IPS-18a (cell line): ENCODE measurements at regions not wholly inside any gene's neighbourhood (a gene's known extent, or its start where the extent isn't known, plus 50 kb on each side); places are given as distances from the start of the nearest gene placed in this dataset.

Source experiments
- H3K27ac ChIP-seq: one replicate; pipeline ENCODE4 v1.5.1; 2013; ENCODE audit warnings: low read length
- H3K27me3 ChIP-seq: one replicate; pipeline ENCODE4 v1.6.1; 2013; ENCODE audit warnings: mild to moderate bottlenecking, low read length; ENCODE audit not compliant: control insufficient read depth, insufficient read depth
- H3K36me3 ChIP-seq: one replicate; pipeline ENCODE4 v1.6.1; 2013; ENCODE audit warnings: low read depth, low read length; ENCODE audit not compliant: control insufficient read depth
- H3K4me1 ChIP-seq: one replicate; pipeline ENCODE4 v1.6.1; 2013; ENCODE audit warnings: low read depth, low read length; ENCODE audit not compliant: control insufficient read depth
- H3K4me3 ChIP-seq: one replicate; pipeline ENCODE4 v1.5.1; 2013; ENCODE audit warnings: low read length
- H3K9ac ChIP-seq: one replicate; pipeline ENCODE4 v1.6.1; 2013; ENCODE audit warnings: mild to moderate bottlenecking, low read length, moderate library complexity
- H3K9me3 ChIP-seq: one replicate; pipeline ENCODE4 v1.6.1; 2013; ENCODE audit warnings: low read depth, low read length; ENCODE audit not compliant: control insufficient read depth

DNA sequence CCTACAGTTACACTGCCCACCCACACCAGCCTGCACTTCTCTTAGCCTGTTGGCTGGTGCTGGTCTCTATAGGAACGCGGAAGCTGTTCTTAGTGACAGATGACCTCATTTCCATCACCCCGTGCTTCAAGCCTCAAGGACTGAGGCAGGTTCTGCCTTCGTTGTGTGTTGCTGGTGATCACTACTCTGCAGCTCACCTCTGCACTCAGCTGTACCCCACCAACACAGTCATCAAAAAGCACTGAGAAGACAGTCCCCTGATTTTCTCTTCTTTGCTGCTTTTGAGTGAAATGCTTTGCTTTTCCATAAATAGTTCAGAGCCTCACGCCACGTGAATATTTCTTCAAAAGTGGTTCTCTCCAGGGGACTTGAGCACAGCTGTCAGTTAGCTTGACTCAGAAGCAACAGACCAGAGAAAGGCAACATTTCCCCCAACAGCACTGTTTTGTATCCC lies 225.7 kb upstream of the CCDC150 start:
- H3K27me3 ChIP-seq = no peaks in the 10 kb centered on the region
- H3K9ac ChIP-seq = no peak overlapping the region

DNA sequence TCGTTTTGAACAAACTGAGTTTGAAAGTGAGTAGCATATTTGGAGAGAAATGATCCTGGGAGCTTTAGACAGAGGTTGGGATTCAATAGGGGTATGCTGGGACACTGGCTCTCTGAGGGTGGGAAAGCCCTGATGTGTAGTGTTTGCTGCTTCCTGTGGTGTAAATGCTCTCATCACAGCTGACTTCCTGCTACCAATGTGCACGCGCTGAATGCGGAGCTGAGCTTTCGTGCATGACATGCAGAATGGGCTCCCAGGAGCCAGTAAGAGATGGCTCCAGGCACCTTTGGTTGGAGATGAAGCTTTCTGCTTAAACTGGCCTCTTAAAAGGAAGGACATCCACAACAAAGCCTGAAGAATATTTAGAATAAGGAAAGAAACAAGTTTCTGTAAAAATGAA lies 224.1 kb upstream of the CCDC150 start:
- Histone ChIP-seq H3K27ac (no peak overlapping the region), H3K36me3 (no peaks in the 10 kb centered on the region), H3K9me3 (no peaks in the 10 kb centered on the region), H3K27me3 (no peaks in the 10 kb centered on the region), H3K9ac (no peak overlapping the region), H3K4me1 (no peaks in the 10 kb centered on the region), H3K4me3 (no peak overlapping the region)

More for the DNA sequence above, 225.7 kb upstream of the CCDC150 start:
- H3K9me3 ChIP-seq = no peaks in the 10 kb centered on the region
- no peaks in the 10 kb centered on the region for H3K4me1 ChIP-seq
- no peak overlapping the region for H3K27ac ChIP-seq
- no peak overlapping the region for H3K4me3 ChIP-seq
- H3K36me3 ChIP-seq = no peaks in the 10 kb centered on the region

- no peaks in the 10 kb centered on the region for H3K9me3 ChIP-seq
Observed at GRCh38 chr2:196420143-196420542, 219.4 kb upstream of the CCDC150 start.

GRCh38 chr2:196421880-196422279 lies 217.6 kb upstream of the CCDC150 start:
- Histone ChIP-seq H3K9ac (no peak overlapping the region), H3K36me3 (no peaks in the 10 kb centered on the region), H3K4me1 (no peaks in the 10 kb centered on the region), H3K27me3 (no peaks in the 10 kb centered on the region), H3K4me3 (no peak overlapping the region), H3K27ac (no peak overlapping the region), H3K9me3 (no peaks in the 10 kb centered on the region)

More at GRCh38 chr2:196420143-196420542, 219.4 kb upstream of the CCDC150 start:
- Histone ChIP-seq H3K27ac (no peak overlapping the region), H3K4me3 (no peak overlapping the region), H3K4me1 (no peaks in the 10 kb centered on the region), H3K27me3 (no peaks in the 10 kb centered on the region), H3K9ac (no peak overlapping the region), H3K36me3 (no peaks in the 10 kb centered on the region)

- H3K27me3 ChIP-seq = no peaks in the 10 kb centered on the region
- no peak overlapping the region for H3K4me3 ChIP-seq
- H3K9me3 ChIP-seq = no peaks in the 10 kb centered on the region
- H3K4me1 ChIP-seq = no peaks in the 10 kb centered on the region
- no peak overlapping the region for H3K9ac ChIP-seq
- no peak overlapping the region for H3K27ac ChIP-seq
- H3K36me3 ChIP-seq = no peaks in the 10 kb centered on the region
Observed at GRCh38 chr2:196422361-196422760, 217.2 kb upstream of the CCDC150 start.

GRCh38 chr2:196426122-196426521 lies 213.4 kb upstream of the CCDC150 start:
- H3K27ac ChIP-seq = no peak overlapping the region
- no peaks in the 10 kb centered on the region for H3K4me1 ChIP-seq
- H3K27me3 ChIP-seq = no peaks in the 10 kb centered on the region
- no peaks in the 10 kb centered on the region for H3K9me3 ChIP-seq
- no peaks in the 10 kb centered on the region for H3K36me3 ChIP-seq
- H3K9ac ChIP-seq = no peak overlapping the region
- H3K4me3 ChIP-seq = no peak overlapping the region

GRCh38 chr2:196427986-196428634 lies 211.4 kb upstream of the CCDC150 start:
- Histone ChIP-seq H3K27ac (no peak overlapping the region), H3K4me3 (no peak overlapping the region), H3K9me3 (no peaks in the 10 kb centered on the region), H3K27me3 (no peaks in the 10 kb centered on the region), H3K36me3 (no peaks in the 10 kb centered on the region), H3K4me1 (no peaks in the 10 kb centered on the region), H3K9ac (no peak overlapping the region)

DNA sequence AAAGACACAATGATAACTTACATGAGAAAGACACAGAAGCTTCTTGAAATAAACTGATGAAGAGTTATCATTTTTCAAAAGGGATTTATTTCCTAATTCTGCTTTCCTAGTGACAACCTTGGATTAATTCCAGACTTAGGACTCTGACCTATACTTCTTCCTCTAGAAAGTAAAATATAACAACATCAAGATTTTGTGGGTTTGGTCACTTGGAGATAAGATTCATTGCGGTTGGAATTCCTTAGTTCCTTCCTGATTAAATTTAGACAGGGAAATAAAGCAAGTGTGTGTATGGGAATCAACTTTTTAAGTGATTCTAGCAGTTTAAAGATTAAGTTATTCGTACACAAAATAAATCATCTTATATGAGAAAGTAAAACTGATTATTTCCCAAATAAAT lies 208.4 kb upstream of the CCDC150 start:
- no peaks in the 10 kb centered on the region for H3K4me1 ChIP-seq
- H3K27ac ChIP-seq = no peak overlapping the region
- H3K9me3 ChIP-seq = no peaks in the 10 kb centered on the region
- H3K9ac ChIP-seq = no peak overlapping the region
- H3K36me3 ChIP-seq = no peaks in the 10 kb centered on the region
- no peaks in the 10 kb centered on the region for H3K27me3 ChIP-seq
- H3K4me3 ChIP-seq = no peak overlapping the region

DNA sequence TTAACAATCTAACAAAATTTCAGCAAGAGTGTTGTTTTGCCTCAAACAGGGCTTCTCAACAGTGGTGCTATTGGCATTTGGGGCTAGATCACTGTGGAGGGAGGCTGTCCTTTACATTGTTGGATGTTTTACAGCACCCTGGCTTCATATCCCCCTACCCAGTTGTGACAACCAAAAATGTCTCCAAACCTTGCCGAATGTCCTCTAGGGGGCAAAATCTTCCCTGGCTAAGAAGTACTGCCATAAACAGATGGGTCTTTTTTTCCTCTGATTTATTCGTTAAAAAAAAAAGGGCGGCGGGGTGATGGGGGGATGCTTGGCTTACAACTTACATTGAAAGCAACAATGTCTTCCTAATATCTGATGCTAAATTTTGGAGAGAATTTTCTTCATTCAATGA lies 207.6 kb upstream of the CCDC150 start:
- Histone ChIP-seq H3K9me3 (no peaks in the 10 kb centered on the region), H3K4me1 (no peaks in the 10 kb centered on the region), H3K4me3 (no peak overlapping the region), H3K27ac (no peak overlapping the region), H3K27me3 (no peaks in the 10 kb centered on the region), H3K36me3 (no peaks in the 10 kb centered on the region), H3K9ac (no peak overlapping the region)

GRCh38 chr2:196433116-196433515 lies 206.4 kb upstream of the CCDC150 start:
- Histone ChIP-seq H3K27ac (no peak overlapping the region), H3K27me3 (no peaks in the 10 kb centered on the region), H3K36me3 (no peaks in the 10 kb centered on the region), H3K4me3 (no peak overlapping the region), H3K9ac (no peak overlapping the region), H3K9me3 (no peaks in the 10 kb centered on the region), H3K4me1 (no peaks in the 10 kb centered on the region)

DNA sequence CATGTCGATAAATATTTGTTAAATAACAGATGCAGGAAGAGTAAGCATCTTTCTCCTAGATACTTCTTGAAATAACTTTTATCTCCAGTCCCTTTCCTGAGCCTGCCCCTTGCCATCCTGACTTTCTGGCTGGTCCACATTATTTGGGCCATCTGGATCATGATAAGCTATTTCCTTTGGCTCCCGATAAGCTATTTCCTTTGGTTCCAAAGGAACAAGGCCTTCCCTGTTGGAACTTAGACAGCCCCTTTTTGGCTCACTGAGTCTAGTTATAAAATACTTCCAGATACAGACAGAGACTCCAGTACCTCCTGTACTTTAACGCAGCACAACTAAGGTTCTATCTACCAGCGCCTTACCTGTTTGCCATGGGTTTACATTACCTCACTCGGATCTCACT lies 205.3 kb upstream of the CCDC150 start:
- Histone ChIP-seq H3K9ac (no peak overlapping the region), H3K36me3 (no peaks in the 10 kb centered on the region), H3K27ac (no peak overlapping the region), H3K27me3 (no peaks in the 10 kb centered on the region), H3K9me3 (no peaks in the 10 kb centered on the region), H3K4me1 (no peaks in the 10 kb centered on the region), H3K4me3 (no peak overlapping the region)

DNA sequence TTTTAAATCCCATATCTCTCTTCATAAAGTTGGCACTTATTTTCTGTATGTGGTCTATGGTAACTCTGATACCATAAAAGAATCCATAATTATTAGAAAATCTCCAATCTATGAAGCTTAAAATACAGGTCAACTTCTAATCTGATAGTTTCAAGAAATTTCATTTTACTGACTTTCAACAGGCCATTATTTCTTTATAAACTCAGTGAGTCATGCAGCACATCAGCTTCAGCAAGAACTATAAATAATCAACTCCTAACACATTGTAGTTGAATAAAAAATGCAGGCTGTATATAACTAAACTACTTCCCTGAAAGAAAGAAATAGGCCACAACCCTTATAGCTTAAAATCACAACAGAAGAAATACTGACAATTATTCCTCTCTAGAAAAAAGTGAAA lies 204.3 kb upstream of the CCDC150 start:
- Histone ChIP-seq H3K27me3 (no peaks in the 10 kb centered on the region), H3K9ac (no peak overlapping the region), H3K9me3 (no peaks in the 10 kb centered on the region), H3K4me3 (no peak overlapping the region), H3K36me3 (no peaks in the 10 kb centered on the region), H3K4me1 (no peaks in the 10 kb centered on the region), H3K27ac (no peak overlapping the region)
